ENCODE measurements at regions not wholly inside any gene's neighbourhood (a gene's known extent, or its start where the extent isn't known, plus 50 kb on each side); places are given as distances from the start of the nearest gene placed in this dataset.
"Not testable (repeated sequence)": the region's sequence is repeated elsewhere in the genome, so short reads cannot be mapped to it uniquely, and the experiment has no call there.

DNA sequence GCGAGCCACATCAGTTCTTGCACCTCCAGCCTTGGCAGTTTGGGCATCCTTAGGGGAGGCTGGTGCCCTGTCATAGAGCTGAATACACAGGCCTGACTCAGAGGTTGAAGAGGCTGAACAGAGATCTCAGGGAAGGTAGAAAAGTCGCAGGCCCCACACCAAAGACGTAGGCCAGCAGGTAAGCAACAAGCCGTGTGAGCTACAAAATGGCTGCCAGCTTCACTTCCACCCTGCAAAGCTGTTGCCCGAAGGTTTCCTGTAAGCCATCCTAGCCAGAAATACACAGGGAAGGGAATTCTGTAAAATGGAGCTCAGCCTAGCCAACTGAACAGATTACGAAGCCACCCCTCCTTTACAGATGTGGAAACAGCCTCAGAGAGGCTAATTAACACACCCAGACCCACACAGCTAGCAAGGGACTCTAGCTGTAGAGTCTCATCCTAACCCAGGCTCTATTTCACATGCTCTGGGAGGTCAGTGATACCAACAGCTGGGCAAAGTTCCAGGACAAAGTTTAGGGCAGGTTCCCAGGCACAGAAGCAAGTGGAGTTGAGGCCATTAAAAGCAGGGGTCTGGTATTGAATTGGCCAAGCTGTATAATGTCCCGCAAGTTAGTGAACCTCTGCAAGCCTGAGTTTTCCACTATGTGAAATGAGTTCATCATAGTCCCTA is 66.3 kb upstream of the RASGRF1 start:
- no peak for DNase-seq (ENCODE audit: low read depth)

DNA sequence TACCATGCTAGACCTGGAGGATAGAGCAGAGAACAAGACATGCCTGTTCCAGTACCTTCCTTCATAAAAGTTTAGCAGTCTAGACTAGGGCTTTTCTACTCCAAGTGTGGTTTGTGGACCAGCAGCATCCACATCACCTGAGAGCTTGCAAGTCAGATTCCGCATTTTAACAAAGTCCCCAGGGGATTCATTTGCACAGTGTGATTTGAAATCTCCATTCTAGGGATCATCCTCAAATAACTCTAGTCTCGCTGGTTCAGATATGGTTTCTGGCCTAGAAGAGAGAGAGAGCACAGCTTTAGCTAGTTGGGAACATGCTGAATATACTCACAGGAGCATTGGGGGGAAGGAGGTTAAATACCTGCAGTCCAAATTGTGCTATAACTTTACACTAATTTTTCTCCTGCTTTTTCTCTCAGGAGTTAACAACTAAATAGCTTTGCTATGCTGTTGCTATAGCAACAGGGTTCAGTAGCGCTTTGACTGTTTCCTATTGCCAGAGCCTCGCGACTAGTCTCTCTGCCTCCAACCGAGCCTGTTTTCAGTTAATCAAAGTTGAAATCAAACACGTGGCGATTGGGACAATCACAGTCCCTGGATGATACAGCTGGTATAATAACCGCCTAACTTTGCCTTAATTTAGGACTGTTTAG is 64.0 kb upstream of the RASGRF1 start:
- no peak for DNase-seq (ENCODE audit: low read depth)

DNA sequence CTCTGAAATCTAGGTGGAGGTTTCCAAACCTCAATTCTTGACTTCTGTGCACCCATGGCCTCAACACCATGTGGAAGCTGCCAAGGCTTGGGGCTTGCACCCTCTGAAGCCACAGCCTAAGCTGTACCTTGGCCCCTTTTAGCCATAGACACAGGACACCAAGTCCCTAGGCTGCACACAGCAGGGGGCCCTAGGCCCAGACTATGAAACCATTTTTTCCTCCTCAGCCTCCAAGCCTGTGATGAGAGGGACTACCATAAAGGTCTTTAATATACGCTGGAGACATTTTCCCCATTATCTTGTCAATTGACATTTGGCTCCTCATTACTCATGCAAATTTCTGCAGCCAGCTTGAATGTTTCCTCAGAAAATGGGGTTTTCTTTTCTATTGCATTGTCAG is 53.7 kb upstream of the RASGRF1 start:
- DNase-seq (ENCODE audit: low read depth), result not testable (repeated sequence)

DNA sequence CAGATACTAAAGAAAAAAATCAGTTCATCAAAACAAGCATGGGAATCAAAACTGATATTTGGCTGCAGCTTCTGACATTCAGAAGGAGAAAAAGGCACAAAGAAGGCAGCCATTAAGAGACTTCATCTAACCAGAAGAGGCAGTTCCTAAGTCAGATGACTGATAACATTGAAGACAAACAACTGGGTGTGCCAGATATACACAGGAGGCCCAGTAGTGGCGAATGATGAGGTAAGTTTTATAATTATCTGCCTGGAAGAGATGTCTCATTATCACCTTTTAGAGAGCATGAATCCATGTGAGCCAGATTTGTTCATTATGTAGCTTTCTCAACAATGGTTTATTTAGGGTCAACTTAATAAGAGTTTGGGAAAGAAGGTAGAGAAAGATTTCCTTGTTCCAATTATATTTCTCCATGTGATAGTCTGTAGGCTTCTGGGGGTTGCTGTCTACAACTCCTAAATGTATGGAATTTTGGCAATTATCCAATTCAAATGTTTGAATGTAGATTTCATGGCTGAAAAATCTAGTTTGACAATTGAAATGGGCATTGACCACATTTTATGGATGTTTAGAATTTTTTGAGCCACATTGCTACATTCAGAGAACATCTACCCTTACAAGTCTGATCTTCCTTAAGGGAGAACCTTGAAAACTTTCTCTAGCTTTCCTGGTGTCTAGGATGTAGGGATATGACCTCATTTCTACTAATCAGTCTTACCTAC is 50.4 kb upstream of the RASGRF1 start:
- no peak for DNase-seq (ENCODE audit: low read depth)
